ENCODE measurements at regions not wholly inside any gene's neighbourhood (a gene's known extent, or its start where the extent isn't known, plus 50 kb on each side); places are given as distances from the start of the nearest gene placed in this dataset.

- H3K36me3 Mint-ChIP-seq: no peaks in the 10 kb centered on the region
- Histone ChIP-seq H3K4me1 (ENCODE audit: control insufficient read depth, insufficient read depth, low read length, poor library complexity, severe bottlenecking) (no peaks in the 10 kb centered on the region), H3K27ac (ENCODE audit: insufficient read depth, low read length, poor library complexity, severe bottlenecking) (no peak overlapping the region), H3K4me3 (ENCODE audit: low read depth, low read length) (no peak overlapping the region), H3K36me3 (ENCODE audit: control insufficient read depth, insufficient read depth, low read length) (no peaks in the 10 kb centered on the region), H3K9me3 (ENCODE audit: control insufficient read depth in 2 of 2, low read length in 2 of 2) (no peaks in the 10 kb centered on the region), H3K27me3 (ENCODE audit: control insufficient read depth, insufficient read depth, low read length) (no peaks in the 10 kb centered on the region)
- no peak for DNase-seq
- no peaks in the 10 kb centered on the region for H3K4me1 Mint-ChIP-seq
- no peak for ATAC-seq (ENCODE audit: low read depth in 2 of 2)
- no peak overlapping the region for H3K27ac Mint-ChIP-seq
- peaks cover 0 to 4% (median 2%) of the 10 kb centered on the region in 7 donors for H3K9me3 Mint-ChIP-seq
- H3K4me3 Mint-ChIP-seq: no peak overlapping the region
- H3K27me3 Mint-ChIP-seq: no peaks in the 10 kb centered on the region
These were observed 427.7 kb downstream of the CDK5RAP2 start for GRCh38 chr9:120152295-120152694.

DNA sequence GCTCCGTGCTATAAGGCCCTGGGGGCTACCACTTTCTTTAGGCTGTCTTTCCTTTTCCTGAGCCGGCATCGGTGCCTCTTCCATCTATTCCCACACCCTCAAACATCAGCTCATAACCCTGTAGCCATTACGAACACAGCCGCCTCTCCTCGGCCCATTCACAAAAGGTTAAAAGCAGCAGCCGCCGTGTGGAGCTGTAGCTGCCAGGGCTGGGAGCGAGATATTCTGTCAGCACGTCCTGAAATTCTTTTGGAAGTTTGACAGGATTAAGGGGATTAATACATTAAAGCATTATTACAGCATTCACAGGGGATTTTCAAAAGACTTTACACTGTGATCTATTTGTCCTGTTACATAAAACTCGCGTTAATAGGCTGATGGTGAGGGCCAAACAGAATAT is 428.2 kb downstream of the CDK5RAP2 start:
- H3K36me3 Mint-ChIP-seq: no peaks in the 10 kb centered on the region
- no peaks in the 10 kb centered on the region for H3K4me1 Mint-ChIP-seq
- Histone ChIP-seq H3K36me3 (ENCODE audit: control insufficient read depth, insufficient read depth, low read length) (no peaks in the 10 kb centered on the region), H3K4me3 (ENCODE audit: low read depth, low read length) (no peak overlapping the region), H3K9me3 (ENCODE audit: control insufficient read depth in 2 of 2, low read length in 2 of 2) (no peaks in the 10 kb centered on the region), H3K27ac (ENCODE audit: insufficient read depth, low read length, poor library complexity, severe bottlenecking) (no peak overlapping the region), H3K27me3 (ENCODE audit: control insufficient read depth, insufficient read depth, low read length) (no peaks in the 10 kb centered on the region), H3K4me1 (ENCODE audit: control insufficient read depth, insufficient read depth, low read length, poor library complexity, severe bottlenecking) (no peaks in the 10 kb centered on the region)
- ATAC-seq (ENCODE audit: low read depth in 2 of 2): no peak
- no peaks in the 10 kb centered on the region for H3K27me3 Mint-ChIP-seq
- H3K9me3 Mint-ChIP-seq: peaks cover 0 to 4% (median 2%) of the 10 kb centered on the region in 7 donors
- no peak overlapping the region for H3K27ac Mint-ChIP-seq
- H3K4me3 Mint-ChIP-seq: no peak overlapping the region
- no peak for DNase-seq

DNA sequence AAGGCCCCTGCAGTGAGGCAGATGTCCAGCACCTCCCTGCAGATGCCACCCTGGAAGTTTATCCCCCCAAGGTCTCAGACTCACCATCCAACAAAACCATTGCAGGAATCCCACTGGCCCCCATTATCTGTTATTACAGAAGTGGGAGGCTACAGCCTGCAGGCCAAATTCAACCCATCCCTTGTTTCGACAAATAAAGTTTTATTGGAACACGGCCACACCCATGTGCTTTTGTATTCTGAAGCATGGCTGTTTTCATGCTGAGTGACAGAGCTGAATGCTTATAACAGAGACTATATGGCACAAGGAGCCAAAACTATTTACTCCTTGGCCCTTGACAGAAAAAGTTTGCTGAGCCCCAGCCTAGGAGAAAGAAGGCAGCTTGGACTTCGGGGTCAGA is 428.8 kb downstream of the CDK5RAP2 start:
- Mint-ChIP-seq H3K4me3 (no peak overlapping the region), H3K9me3 (peaks cover 0 to 4% (median 2%) of the 10 kb centered on the region in 7 donors), H3K27me3 (no peaks in the 10 kb centered on the region), H3K27ac (no peak overlapping the region), H3K36me3 (no peaks in the 10 kb centered on the region), H3K4me1 (no peaks in the 10 kb centered on the region)
- Histone ChIP-seq H3K4me1 (ENCODE audit: control insufficient read depth, insufficient read depth, low read length, poor library complexity, severe bottlenecking) (no peaks in the 10 kb centered on the region), H3K27me3 (ENCODE audit: control insufficient read depth, insufficient read depth, low read length) (no peaks in the 10 kb centered on the region), H3K4me3 (ENCODE audit: low read depth, low read length) (no peak overlapping the region), H3K27ac (ENCODE audit: insufficient read depth, low read length, poor library complexity, severe bottlenecking) (no peak overlapping the region), H3K9me3 (ENCODE audit: control insufficient read depth in 2 of 2, low read length in 2 of 2) (no peaks in the 10 kb centered on the region), H3K36me3 (ENCODE audit: control insufficient read depth, insufficient read depth, low read length) (no peaks in the 10 kb centered on the region)
- DNase-seq: no peak
- no peak for ATAC-seq (ENCODE audit: low read depth in 2 of 2)

GRCh38 chr9:120138955-120139354 is 441.0 kb downstream of the CDK5RAP2 start:
- Histone ChIP-seq H3K9me3 (ENCODE audit: control insufficient read depth in 2 of 2, low read length in 2 of 2) (no peaks in the 10 kb centered on the region), H3K4me3 (ENCODE audit: low read depth, low read length) (no peak overlapping the region), H3K36me3 (ENCODE audit: control insufficient read depth, insufficient read depth, low read length) (no peaks in the 10 kb centered on the region), H3K27me3 (ENCODE audit: control insufficient read depth, insufficient read depth, low read length) (no peaks in the 10 kb centered on the region), H3K4me1 (ENCODE audit: control insufficient read depth, insufficient read depth, low read length, poor library complexity, severe bottlenecking) (no peaks in the 10 kb centered on the region), H3K27ac (ENCODE audit: insufficient read depth, low read length, poor library complexity, severe bottlenecking) (no peak overlapping the region)
- ATAC-seq (ENCODE audit: low read depth in 2 of 2) (no peak), DNase-seq (no peak)
- Mint-ChIP-seq H3K27me3 (peaks cover 4% of the 10 kb centered on the region), H3K4me1 (no peaks in the 10 kb centered on the region), H3K4me3 (no peak overlapping the region), H3K27ac (no peak overlapping the region), H3K9me3 (peaks cover 1 to 11% (median 5%) of the 10 kb centered on the region in 7 donors), H3K36me3 (no peaks in the 10 kb centered on the region)

- no peaks in the 10 kb centered on the region for H3K27me3 Mint-ChIP-seq
- Histone ChIP-seq H3K4me1 (ENCODE audit: control insufficient read depth, insufficient read depth, low read length, poor library complexity, severe bottlenecking) (no peaks in the 10 kb centered on the region), H3K27me3 (ENCODE audit: control insufficient read depth, insufficient read depth, low read length) (no peaks in the 10 kb centered on the region), H3K36me3 (ENCODE audit: control insufficient read depth, insufficient read depth, low read length) (no peaks in the 10 kb centered on the region), H3K4me3 (ENCODE audit: low read depth, low read length) (no peak overlapping the region), H3K27ac (ENCODE audit: insufficient read depth, low read length, poor library complexity, severe bottlenecking) (no peak overlapping the region), H3K9me3 (ENCODE audit: control insufficient read depth in 2 of 2, low read length in 2 of 2) (no peaks in the 10 kb centered on the region)
- no peak for DNase-seq
- ATAC-seq (ENCODE audit: low read depth in 2 of 2): no peak
- H3K9me3 Mint-ChIP-seq: peaks cover 4 to 11% (median 7%) of the 10 kb centered on the region in 7 donors
- H3K4me1 Mint-ChIP-seq: no peaks in the 10 kb centered on the region
- H3K27ac Mint-ChIP-seq: no peak overlapping the region
- H3K4me3 Mint-ChIP-seq: no peak overlapping the region
- H3K36me3 Mint-ChIP-seq: no peaks in the 10 kb centered on the region
These were observed 442.7 kb downstream of the CDK5RAP2 start for GRCh38 chr9:120137186-120137840.

DNA sequence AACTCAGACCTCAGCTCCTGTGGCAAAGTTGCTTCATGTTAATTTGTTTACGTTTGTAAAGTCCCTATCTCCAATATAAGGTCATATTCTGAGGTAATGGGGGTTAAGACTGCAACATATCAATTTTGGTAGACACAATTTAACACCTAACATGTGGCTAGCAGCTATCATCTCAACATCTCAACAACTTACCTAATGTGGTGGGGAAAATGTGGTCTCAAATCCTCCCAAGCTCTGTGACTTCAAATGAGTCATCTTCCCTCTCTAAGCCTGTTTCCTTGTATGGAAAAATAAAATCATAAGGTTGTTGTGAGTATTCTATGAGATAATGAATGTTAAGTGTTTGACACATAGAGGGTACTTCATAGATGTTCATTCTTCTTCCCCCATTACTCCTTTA is 443.3 kb downstream of the CDK5RAP2 start:
- no peak overlapping the region for H3K27ac ChIP-seq (ENCODE audit: insufficient read depth, low read length, poor library complexity, severe bottlenecking)
- no peaks in the 10 kb centered on the region for H3K9me3 ChIP-seq (ENCODE audit: control insufficient read depth in 2 of 2, low read length in 2 of 2)
- no peak overlapping the region for H3K4me3 Mint-ChIP-seq
- DNase-seq: no peak
- no peaks in the 10 kb centered on the region for H3K27me3 Mint-ChIP-seq
- H3K4me1 ChIP-seq (ENCODE audit: control insufficient read depth, insufficient read depth, low read length, poor library complexity, severe bottlenecking): no peaks in the 10 kb centered on the region
- no peaks in the 10 kb centered on the region for H3K27me3 ChIP-seq (ENCODE audit: control insufficient read depth, insufficient read depth, low read length)
- H3K36me3 Mint-ChIP-seq: no peaks in the 10 kb centered on the region
- no peak overlapping the region for H3K4me3 ChIP-seq (ENCODE audit: low read depth, low read length)
- no peak overlapping the region for H3K27ac Mint-ChIP-seq
- peaks cover 4 to 11% (median 7%) of the 10 kb centered on the region in 7 donors for H3K9me3 Mint-ChIP-seq
- H3K36me3 ChIP-seq (ENCODE audit: control insufficient read depth, insufficient read depth, low read length): no peaks in the 10 kb centered on the region
- H3K4me1 Mint-ChIP-seq: no peaks in the 10 kb centered on the region
- no peak for ATAC-seq (ENCODE audit: low read depth in 2 of 2)

- Histone ChIP-seq H3K27me3 (ENCODE audit: control insufficient read depth, insufficient read depth, low read length) (no peaks in the 10 kb centered on the region), H3K36me3 (ENCODE audit: control insufficient read depth, insufficient read depth, low read length) (no peaks in the 10 kb centered on the region), H3K4me3 (ENCODE audit: low read depth, low read length) (no peak overlapping the region), H3K4me1 (ENCODE audit: control insufficient read depth, insufficient read depth, low read length, poor library complexity, severe bottlenecking) (no peaks in the 10 kb centered on the region), H3K9me3 (ENCODE audit: control insufficient read depth in 2 of 2, low read length in 2 of 2) (no peaks in the 10 kb centered on the region), H3K27ac (ENCODE audit: insufficient read depth, low read length, poor library complexity, severe bottlenecking) (no peak overlapping the region)
- H3K27me3 Mint-ChIP-seq: peaks cover 6% of the 10 kb centered on the region
- no peak for ATAC-seq (ENCODE audit: low read depth in 2 of 2)
- H3K36me3 Mint-ChIP-seq: no peaks in the 10 kb centered on the region
- peaks cover 0 to 4% (median 0%) of the 10 kb centered on the region in 7 donors for H3K9me3 Mint-ChIP-seq
- no peak overlapping the region for H3K27ac Mint-ChIP-seq
- no peak for DNase-seq
- H3K4me3 Mint-ChIP-seq: no peak overlapping the region
- no peaks in the 10 kb centered on the region for H3K4me1 Mint-ChIP-seq
These were observed 462.9 kb downstream of the CDK5RAP2 start for GRCh38 chr9:120117081-120117480.

- no peak for DNase-seq
- H3K36me3 ChIP-seq (ENCODE audit: control insufficient read depth, insufficient read depth, low read length): no peaks in the 10 kb centered on the region
- H3K36me3 Mint-ChIP-seq: no peaks in the 10 kb centered on the region
- H3K27me3 ChIP-seq (ENCODE audit: control insufficient read depth, insufficient read depth, low read length): peaks cover 2% of the 10 kb centered on the region
- no peaks in the 10 kb centered on the region for H3K4me1 ChIP-seq (ENCODE audit: control insufficient read depth, insufficient read depth, low read length, poor library complexity, severe bottlenecking)
- H3K4me1 Mint-ChIP-seq: no peaks in the 10 kb centered on the region
- no peak overlapping the region for H3K27ac ChIP-seq (ENCODE audit: insufficient read depth, low read length, poor library complexity, severe bottlenecking)
- H3K4me3 Mint-ChIP-seq: no peak overlapping the region
- no peak overlapping the region for H3K27ac Mint-ChIP-seq
- no peaks in the 10 kb centered on the region for H3K9me3 ChIP-seq (ENCODE audit: control insufficient read depth in 2 of 2, low read length in 2 of 2)
- no peak for ATAC-seq (ENCODE audit: low read depth in 2 of 2)
- H3K4me3 ChIP-seq (ENCODE audit: low read depth, low read length): no peak overlapping the region
- peaks cover 0 to 5% (median 0%) of the 10 kb centered on the region in 7 donors for H3K9me3 Mint-ChIP-seq
- peaks cover 15% of the 10 kb centered on the region for H3K27me3 Mint-ChIP-seq
These were observed 469.4 kb downstream of the CDK5RAP2 start for GRCh38 chr9:120110520-120110919.
